CD4-positive, alpha-beta T cell treated with Interleukin-17A for 4 hours (primary cell): ENCODE measurements at regions not wholly inside any gene's neighbourhood (a gene's known extent, or its start where the extent isn't known, plus 50 kb on each side); places are given as distances from the start of the nearest gene placed in this dataset.

Source experiments
- DNase-seq: peaks from one replicate; pipeline ENCODE4 v3.0.0-alpha.2; 2020; ENCODE audit warnings: mixed read lengths

DNA sequence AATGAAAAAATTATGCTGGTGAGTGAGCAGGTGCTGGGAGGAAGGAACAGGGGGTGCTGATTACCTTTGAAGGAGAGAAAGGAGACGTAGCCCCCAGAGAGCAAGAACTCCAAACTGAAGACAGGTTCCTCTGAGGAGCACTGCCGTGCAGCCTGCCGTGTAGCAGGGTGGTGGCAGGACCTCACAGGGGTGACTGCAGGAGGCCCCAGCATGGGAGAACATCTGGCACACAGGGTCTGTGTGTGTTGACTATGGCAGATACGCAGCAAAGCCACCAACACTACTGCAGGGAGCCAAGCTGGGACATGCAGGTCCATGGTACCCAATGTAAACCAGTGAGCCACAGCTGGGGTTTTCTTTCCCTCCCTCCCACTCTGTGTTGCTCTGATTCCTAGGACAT lies 192.1 kb upstream of the PDE1C start:
- no peak for DNase-seq

DNA sequence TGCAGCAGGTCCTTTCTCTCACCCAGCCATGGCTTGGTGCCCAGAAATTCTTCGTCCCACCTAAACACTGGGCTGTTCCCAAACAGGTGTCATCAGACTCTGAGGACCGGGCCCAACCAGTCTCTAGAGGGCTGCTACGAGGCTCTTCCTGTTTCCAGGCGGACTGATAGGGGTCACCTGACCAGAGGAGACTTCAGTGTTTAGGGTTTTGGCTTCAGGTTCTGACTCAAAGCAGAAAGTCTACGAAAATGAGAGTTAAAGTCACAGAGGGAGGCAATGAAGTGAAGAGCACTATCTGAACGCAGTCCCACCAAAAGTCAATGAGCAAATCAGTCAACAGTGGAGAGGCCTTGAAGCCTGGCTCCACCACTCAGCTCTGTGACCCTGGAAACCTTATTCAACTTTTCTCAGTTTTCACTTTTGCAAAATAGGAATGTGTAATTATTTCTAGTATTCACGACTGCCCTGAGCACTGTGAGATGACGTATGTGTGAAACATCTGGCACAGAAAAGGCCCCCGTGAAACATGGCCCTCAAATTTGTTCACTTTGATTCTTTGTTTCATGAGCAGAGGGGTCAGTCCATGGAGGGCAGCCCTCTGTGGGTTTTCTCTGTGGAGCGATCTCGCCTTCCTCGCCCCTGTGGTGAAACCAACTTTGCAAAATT lies 189.9 kb upstream of the PDE1C start:
- no peak for DNase-seq

DNA sequence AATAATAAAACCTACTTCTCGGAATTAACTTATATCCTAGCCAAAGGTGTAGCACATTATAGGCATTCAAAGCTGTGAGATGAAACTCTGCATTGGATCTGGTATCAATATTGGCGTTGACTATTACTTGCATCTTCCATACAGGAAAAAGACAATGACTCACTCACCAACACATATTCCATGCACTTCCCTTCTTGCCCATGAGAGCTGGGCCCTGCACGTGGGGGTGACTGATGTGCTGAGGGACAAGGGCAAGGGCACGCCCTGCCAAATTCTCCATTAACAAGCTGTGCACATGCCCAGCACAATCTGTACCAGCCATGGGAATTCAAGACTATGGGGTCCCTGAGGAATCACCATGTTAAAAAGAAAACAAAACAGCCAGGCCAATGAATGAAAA lies 188.1 kb upstream of the PDE1C start:
- no peak for DNase-seq

DNA sequence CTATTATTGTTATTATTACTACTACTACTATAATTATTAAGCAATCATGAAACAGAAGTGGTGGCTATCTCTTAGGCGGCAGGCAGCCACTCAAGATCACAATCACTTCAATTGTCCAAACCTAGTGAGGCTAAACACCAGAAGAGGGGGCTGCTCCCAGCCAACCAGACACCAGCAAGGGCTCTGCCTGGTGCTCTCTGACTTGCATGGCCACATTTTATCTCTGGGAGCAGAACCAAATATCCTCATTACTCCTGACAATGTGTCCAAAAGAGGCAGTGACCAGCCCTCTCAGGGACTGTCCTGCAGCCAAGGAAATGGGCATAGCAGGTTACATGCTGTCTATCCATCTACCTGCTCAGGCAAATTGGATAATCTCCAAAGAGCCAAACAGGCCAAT lies 187.4 kb upstream of the PDE1C start:
- no peak for DNase-seq

DNA sequence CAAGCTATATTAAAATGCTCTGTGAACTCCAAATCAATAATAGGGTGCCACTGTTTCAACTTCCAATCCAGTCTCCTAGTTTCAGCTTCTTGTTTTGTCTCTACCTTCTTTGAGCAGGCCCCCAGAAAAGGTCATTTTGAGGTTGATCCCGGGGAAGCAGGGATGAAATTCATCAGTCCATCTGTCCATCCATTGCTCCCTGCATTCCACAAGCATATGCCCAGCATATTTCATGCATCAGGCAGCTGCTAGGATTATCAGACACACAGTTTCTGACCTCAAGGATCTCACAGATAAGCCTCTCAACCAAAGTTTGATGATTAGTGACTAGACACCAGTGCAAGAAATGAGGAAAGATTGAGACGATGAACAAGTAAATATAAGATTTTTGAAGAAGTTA lies 186.6 kb upstream of the PDE1C start:
- no peak for DNase-seq

DNA sequence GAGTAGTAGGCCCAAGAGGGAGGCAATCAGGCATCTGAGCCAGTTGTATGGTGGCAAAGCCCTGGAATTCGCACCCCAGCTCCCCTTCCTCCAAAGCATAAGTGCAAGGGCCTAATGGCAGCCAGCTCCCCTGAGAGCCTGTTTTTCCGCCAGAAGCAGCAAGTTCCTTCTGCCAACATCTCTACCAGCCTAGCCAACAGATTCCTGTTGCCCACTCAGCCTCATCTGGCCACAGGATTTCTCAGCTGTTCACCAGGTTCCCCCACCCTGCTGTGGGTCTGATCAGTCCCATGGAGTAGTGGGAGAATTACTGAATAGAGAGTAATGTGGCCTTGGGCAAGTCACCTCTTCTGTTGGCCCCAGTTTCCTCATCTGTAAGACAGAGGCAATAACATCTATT lies 186.2 kb upstream of the PDE1C start:
- no peak for DNase-seq

DNA sequence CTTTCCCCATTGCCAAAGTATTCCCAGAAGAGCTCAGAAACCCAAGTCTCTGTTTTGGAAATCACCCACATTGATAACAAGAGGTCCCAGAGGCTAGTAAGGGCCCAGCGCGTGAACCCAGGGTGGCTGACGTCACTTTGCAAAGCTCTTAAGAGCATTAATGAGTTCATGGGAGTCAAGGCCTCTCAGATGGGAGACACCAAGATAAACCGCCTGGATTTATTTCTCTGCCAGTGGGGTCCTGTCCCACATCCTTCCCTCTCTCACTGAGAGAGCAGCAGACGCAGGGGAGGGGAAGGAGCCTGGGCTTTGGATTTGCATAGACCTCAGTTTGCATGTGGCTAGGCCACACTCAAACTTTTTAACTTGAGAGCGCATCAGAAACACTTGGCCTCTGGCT lies 184.8 kb upstream of the PDE1C start:
- no peak for DNase-seq

DNA sequence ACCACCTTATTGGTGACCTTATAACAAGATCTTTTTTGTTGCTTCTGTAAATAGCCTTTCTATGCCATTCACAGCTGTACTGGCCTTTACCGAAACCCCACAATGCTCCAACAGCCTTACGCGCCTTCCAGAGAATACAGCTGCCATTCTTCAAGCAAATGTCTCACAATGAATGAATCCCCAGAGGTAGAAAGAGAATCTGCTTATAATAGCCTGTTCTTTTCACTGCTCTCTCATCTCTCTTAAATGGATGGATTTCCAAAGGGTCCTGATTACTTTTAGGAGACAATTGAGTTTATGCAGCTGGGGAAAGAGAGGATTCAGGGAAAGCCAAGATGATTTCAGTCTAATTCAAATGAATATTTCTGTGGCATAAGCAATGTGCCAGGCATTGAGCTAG lies 183.1 kb upstream of the PDE1C start:
- DNase-seq = no peak

DNA sequence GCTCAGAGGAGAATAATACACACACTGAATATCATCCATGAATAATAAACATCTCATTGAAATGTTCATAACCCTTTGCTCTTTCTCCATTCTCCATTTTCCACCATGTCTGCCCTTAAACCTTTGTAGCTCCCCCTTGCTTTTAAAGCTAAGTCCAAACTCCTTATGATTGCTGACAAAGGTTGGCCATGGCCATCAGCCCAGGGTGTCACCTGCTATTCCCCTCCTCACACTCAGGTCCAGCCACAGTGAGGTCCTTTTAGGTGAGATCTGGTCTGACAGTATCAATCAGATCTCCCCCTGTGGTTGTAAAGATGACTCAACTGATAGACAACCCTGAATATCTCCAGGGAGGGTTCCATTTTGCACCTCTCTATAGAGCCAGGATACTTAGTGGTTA lies 181.5 kb upstream of the PDE1C start:
- no peak for DNase-seq

DNA sequence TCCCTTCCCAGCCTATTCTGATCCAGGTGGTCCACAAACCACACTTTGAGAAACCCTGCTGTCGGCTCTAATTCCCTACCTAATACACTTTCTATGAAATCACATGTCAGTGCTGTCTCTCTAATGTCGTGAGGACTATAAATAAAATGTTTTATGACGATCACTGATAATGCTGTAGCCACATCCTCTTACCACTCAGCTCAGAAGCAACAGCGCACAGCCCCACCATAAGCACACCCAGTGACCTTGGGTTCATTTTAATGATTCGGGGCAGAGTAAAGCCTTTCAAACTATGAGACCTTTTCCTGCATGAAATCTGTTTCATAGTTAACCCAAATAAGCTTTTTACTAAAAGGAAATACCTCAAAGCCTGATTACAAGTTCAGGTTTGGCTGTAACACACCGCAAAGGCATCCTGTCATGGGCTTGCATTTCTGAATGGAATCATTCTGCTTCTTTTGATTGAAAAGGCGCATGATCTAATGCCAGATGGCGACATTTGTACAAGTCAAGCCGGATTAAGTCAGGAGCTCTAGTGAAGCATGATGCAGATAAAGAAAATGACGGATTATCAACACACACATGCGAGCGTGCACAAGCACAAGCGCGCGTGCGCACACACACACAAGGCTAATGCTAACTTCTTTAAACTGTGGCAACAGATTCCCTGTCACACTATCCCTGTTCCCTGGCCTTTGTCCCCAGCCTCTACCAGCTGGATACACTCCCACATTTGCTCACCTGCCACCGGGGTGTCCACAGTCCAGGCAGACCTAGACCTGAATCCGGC lies 180.5 kb upstream of the PDE1C start:
- DNase-seq = no peak

DNA sequence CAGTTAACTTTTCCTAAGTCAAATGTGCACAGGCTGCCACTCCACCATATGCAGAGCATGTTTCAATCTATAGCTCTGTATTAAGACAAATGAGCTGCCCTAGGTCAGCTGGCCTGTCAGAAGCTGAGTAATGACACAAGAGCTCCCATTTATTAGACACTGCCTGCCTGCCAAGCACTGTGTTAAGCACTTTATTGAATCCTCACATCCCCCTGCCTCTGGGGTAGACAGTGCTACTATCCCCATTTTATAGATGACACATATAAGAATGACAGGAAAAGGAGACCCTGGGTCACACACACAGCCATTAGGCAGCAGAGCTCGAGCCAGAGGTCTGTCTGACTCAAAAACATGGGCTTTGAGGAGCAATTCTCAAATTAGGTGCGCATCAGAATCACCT lies 179.8 kb upstream of the PDE1C start:
- no peak for DNase-seq

DNA sequence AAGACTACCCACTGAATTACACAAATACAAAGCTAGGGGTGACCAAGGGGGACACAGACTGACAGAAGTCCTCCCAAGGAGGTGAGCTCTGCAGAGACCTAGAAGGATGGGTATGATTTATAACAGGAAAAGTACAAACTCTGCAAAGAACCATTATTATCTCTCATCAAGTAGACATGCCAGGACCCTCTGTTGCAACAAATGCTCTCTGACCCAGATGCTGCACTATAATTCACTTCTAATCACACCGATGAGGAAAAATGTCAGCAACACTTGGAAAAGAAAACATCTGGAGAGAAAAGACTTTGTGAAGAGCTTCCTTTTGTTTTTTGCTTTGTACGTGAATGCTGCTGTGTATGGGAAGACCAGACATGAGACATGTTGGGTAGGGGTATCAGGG lies 178.3 kb upstream of the PDE1C start:
- DNase-seq = no peak

DNA sequence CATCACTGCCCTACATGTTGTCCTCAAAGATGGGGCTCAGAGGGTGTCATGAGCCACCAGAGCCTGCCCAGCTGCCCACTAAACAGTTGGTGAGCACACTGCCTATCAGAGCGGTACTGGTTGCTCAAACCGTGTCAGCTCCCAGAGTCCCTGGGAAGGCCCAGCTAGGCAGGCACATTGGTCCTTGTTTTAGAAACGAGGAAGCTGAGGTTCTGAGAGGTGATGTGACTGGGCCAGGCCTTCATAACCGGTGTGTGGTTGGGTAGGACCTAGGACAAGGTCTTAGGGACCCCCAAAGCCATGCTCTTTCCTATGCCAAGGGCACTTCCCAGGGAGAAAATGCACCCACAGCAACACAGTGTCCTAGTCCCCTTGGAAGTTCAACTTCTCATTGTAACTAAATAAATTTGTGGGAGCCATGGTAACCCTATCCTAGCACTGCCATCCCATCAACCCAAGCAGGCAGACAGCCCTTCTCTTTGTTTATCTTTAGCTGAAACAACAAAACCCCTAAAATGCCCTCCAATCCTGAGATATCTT lies 174.7 kb upstream of the PDE1C start:
- no peak for DNase-seq

DNA sequence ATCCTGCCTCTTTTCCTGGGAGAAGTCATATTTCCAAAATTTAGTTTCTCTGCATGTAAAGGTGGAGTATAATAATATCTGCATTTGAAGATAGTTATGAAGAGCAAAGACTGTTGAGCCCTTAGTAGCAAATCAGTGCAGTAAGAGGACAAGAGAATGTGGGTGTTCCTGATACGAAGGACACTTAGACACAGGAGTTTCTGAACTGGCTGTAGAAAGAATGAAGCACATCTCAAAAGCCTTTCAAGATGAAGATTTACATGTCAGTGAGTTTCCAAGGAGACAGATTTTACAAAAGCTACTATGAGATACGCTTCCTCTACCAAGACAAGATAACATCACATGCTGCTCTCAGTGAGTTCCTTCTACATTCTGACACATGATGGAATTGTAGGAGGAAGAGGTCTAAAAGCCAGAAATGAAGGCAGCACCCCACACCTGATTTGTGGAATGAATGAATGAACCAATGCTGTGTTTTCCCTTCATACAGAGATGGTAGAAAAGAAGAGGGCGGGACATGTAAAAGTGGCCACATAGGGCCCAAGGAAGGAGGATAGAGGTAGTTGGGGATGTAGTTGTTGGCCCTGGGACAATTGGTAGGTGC lies 173.6 kb upstream of the PDE1C start:
- no peak for DNase-seq

DNA sequence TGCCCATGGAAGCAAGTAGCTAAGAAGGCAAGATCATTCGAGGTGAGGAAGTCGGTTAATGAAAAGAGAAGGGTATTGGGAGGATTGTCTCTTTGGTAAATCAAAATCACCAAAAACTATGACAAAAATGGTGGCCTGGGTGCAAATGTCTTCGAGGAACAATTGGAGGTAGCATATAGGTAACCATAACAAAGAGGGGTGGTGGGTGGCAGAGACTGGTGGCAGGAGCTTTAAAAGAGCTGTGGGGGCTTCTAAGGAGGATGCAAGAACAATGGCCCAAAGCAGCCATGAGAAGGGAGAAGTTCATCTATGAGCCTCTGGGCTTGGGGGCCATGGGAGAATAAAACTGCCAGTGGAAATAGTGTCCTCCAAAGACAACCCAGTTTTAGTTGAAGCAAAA lies 172.2 kb upstream of the PDE1C start:
- DNase-seq = no peak

DNA sequence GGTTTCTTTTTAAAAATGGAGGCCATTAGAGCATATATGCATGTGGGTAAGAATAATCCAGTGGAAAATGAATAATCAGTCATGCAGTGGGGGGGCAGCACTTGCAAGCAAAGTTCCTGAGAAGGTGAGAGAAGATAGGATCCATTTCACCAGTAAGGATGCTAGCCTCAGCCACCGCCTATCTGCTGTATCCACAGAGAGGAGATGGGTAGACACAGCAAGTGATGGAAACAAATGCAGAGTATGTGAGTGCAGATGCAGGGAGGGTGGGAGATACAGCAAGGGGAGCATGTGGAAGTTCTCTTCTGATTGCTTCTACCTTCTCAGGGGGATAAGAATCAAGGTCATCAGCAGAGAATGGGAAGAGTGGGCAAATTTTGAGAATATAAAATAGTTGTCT lies 171.4 kb upstream of the PDE1C start:
- no peak for DNase-seq

DNA sequence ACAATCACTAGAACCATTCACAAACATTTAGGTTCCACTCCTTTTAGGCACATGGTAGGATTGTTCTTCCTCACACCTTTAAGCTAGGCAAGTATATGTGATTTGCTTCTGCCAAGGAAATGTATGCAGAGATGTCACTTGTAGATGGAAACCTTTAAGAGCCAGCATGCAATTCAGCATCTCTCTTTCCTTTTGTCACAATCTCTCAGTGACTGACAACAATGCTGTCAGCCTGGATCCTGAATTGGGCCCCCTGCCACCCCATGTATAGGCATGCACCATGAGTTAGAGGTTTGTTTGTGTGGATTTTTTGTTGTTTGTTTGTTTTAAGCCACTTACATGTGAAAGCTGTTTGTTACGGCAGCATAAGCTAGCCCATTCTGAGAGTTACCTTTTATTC lies 169.6 kb upstream of the PDE1C start:
- no peak for DNase-seq

DNA sequence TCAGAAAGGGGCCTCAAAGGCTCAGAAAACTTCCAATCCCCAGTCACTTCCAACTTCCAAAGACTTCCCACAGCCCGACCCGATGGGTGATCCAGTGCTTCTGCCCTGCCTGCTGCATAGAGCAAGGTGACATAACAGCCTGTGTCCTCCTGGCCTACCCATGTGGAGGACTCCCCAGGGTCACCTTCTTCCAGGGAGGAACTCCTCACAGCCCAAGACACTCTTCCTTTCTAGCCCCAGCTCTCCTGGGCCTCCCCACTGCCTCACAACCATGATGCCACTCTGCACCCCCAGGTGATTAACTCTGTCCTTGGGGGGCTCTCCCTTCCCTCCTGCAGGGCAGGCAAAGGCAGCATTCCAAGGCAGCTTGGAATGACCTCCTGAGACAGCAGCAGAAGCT lies 158.4 kb upstream of the PDE1C start:
- no peak for DNase-seq

DNA sequence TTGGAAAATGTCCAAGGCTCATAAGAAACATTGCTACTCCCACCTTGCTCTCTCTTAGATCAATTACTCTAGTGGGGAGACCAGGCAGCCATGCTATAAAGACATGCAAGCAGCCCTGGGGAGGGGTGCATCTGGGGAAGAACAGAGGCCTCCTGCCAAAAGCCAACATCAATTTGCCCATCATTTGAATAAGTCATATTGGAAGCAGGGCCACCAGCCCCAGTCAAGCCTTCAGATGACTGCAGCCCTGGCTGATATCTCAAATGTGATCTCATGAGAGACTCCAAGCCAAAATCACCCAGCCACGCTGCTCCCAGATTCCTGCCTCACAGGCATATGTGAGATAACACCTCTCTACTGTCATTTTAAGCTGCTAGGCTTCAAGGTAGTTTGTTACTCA lies 157.5 kb upstream of the PDE1C start:
- no peak for DNase-seq

DNA sequence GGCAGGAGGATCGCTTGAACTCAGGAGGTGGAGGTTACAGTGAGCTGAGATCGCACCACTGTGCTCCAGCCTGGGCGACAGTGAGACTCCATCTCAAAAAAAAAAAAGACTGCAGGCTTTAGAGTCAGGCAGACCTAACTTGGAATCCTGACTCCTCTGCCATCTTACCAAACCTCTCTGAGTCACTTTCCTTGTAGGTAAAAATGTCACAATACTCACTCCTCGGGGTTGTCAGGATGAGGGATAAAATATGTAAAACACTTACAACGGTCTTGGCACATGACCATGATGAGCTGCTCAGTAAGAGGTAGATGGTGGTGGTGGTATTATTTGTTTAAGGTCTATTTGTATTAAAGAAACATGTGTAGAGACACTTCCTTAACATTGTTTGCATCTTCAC lies 154.1 kb upstream of the PDE1C start:
- no peak for DNase-seq

DNA sequence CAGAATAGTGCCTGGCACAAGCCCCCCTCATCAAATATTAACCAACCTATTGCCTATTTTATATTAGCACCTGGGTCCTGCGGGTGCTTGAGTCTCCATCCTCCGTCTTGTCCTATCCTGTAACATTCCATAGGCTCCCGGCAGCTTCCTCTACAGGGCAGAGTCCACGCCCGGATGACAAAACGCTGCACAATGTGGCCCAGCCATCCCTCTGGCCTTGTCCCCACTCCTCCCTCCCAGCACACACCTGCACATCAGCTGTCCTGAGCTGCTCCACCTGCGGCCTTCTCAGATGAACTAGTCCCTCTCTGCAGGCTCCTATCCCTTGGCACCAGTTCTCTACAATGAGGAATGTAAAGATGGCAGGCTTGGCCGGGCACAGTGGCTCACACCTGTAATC lies 153.5 kb upstream of the PDE1C start:
- no peak for DNase-seq

DNA sequence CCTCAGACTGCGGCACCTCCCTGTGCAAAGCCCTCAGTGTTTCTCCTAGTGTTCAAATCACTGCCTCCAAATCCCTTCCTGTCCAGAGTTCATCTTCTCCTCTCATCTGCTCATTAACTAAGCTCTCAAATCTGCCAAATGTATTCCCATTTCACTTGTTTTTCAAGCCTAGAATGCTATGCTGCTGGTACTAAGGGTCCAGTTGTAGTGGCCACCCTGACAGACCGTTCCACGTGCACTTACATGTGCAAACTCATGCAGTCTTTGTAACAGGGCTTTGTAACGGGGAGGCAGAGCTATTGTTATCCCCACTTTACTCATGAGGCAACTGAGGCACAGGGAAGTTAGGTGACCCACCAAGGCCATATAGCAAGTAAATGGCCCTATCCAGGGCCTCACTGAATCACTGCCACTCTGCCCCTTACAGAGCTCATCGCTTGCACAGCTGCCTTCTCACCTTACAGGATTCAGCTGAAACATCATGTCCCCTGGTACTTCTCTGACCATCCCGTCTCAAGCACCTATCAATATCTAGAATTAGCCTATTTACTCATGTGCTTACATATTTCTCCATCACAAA lies 153.0 kb upstream of the PDE1C start:
- DNase-seq = no peak

DNA sequence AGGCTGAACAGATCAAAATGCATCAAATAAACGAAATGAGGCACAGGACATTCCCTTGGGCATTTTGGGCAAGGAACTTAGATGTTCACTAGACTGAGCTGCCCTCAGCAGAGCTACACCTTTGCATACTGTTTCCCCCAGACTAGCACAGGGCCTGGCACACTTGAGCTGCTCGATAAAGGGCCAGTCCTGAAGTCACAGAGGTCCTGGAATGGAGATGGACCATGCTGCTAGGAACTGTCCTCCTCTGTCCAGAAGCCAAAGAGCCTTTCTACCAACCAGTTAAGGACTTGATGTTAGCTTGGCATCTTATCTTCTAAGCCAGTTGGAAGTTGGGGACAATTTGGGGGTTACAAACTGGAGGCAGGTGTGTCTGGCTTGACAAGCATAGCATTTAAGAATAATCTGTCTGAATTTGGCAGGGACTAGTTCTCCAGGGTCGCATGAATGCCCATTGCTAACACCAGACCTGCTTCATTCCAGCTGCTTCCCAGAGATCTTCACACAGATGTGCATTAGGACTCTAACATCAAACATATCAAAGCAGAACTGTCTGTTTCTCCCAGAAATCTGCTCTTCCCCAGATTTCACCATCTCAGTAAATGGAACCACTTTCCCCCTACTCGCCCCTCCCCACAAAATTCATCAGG lies 152.2 kb upstream of the PDE1C start:
- no peak for DNase-seq
